Fibroblast of mammary gland (primary cell): ENCODE measurements at regions not wholly inside any gene's neighbourhood (a gene's known extent, or its start where the extent isn't known, plus 50 kb on each side); places are given as distances from the start of the nearest gene placed in this dataset.

Experiments
- DNase-seq: peaks from one replicate; pipeline ENCODE4 v3.0.0-alpha.2; 2010; ENCODE audit warnings: low read depth
- H3K4me3 ChIP-seq: 2 replicates; pipeline ENCODE4 v1.5.1; 2011; ENCODE audit warnings: low read depth, mild to moderate bottlenecking, low read length, moderate library complexity; ENCODE audit not compliant: control insufficient read depth
- CTCF ChIP-seq: conservative IDR thresholded peaks from 2 replicates; pipeline ENCODE4 v1.5.1; 2011; ENCODE audit warnings: low read depth, low read length, inconsistent platforms; ENCODE audit not compliant: control insufficient read depth, insufficient read depth

DNA sequence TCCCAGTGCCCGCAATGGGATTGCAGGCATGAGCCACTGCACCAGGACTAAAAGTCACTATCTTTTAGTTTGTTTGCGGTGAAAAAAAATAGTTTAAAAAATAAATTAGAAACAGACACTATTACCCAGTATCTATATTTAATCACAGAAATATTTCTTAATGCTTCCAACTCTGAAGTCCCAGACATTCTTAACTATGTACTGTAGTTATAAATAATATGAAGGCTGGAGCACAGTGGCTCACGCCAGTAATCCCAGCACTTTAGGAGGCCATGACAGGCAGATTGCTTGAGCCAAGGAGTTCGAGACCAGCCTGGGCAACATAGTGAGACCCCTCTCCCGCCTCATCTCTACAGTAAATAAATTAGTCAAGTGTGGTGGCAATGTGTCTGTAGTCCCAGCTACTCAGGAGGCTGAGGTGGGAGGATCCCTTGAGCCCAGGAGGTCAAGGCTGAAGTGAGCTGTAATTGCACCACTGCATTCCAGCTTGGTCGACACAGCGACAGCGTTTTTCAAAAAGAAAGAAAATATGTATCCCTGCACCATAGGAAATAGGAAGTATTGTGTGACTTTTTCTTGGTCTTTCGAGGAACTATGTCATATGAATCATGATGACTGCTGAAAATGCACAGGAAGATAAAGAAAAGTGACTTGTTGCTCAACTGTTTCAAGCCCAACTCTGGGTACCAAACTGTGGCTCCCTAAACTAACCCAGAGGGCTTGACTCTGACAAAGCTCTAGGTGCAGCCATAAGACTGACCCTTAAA, 74.9 kb upstream of the STEAP1B start:
- TF ChIP-seq CTCF: no peak
- H3K4me3 ChIP-seq: no peak overlapping the region
- peak; percentile 55 for DNase-seq

DNA sequence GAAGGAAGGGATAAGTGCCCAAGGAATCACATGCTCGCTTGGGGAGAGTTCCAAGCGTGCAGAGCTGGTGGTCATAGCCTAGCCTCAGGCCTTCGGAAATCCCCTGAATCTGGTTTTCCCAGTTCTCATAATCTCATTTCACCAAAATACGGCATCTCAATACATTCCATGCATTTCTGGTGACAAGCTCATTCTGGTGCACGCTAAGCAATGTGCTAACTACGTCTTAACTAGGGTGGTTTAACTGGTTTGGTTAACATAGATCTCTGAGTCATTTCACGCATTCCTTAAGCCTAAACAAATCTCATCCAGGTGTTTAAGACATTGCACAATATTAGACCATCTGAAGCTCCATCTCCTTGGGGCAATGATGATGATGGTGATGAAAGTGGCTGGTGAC, 72.9 kb upstream of the STEAP1B start:
- H3K4me3 ChIP-seq: no peak overlapping the region
- DNase-seq: peak; percentile 66
- no peak for TF ChIP-seq CTCF

- TF ChIP-seq CTCF: no peak
- DNase-seq: no peak
- no peak overlapping the region for H3K4me3 ChIP-seq
These were observed 72.3 kb upstream of the STEAP1B start for GRCh38 chr7:22572292-22572691.

DNA sequence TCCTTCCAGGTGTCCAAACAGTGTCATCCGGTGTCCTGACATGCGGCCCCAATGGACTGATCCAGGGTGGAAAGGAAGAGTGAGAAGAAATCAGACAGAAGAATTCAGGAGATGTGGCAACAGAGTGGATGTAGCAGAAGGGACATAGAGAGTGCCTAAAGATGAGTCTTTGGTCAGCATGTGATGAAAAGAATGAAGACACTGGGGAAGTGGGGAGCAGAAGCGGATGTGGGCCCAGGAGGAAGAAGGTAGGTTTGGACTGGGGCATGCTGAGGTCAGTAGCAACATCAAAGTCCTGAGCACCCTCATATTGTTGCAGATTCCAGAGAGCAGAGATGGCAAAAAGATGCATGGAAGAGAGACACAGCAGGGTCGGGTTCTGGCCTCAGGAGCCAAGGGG, 71.8 kb upstream of the STEAP1B start:
- H3K4me3 ChIP-seq: no peak overlapping the region
- no peak for TF ChIP-seq CTCF
- no peak for DNase-seq

GRCh38 chr7:22569586-22570321, 69.8 kb upstream of the STEAP1B start:
- H3K4me3 ChIP-seq: no peak overlapping the region
- no peak for DNase-seq
- no peak for TF ChIP-seq CTCF

DNA sequence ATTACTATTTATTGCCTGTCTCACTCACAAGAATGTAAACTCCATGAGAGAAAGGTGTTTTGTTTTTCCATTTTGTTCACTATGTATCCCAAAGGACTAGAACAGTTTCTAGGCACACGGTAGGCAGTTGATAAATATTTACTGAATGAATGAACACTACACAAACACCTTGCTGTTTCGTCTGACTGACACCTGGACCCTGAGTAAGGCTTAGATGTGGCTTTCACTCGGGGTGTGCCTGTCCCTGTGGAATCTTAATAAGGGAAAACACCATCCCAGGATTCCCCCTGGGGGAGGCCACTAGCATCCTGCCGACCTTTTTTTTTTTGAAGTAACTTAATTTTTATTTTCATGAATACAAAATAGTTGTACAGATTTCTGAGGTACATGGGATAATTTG, 66.6 kb upstream of the STEAP1B start:
- DNase-seq: no peak
- H3K4me3 ChIP-seq: no peak overlapping the region
- TF ChIP-seq CTCF: no peak
